Pancreas (tissue), 10 donors: ENCODE measurements at regions not wholly inside any gene's neighbourhood (a gene's known extent, or its start where the extent isn't known, plus 50 kb on each side); places are given as distances from the start of the nearest gene placed in this dataset.

Experiments used
- ATAC-seq, 4 donors: fragments of 200-7000 bp; cut with Tn5 transposase; one replicate each; pipeline versions ENCODE4 v1.8.0 to v1.9.1; 2020; ENCODE audit warnings: mild to moderate bottlenecking in 4 of 4, moderate library complexity in 4 of 4
- DNase-seq, 6 donors: peaks; one replicate each; pipeline ENCODE4 v3.0.0-alpha.2; 2020
- FAIRE-seq: peaks from 2 replicates; lab custom pipeline; 2012; peaks lifted over from hg19 to GRCh38; lab: Jason Lieb, UNC
- H3K27ac ChIP-seq, 4 donors: fragments of 200-600 bp; sonication (generic); 1 replicate in 3 of 4; 2 replicates in 1 of 4; pipeline versions ENCODE4 v1.5.0 to v1.8.0; 2020
- H3K27me3 ChIP-seq, 4 donors: fragments of 200-600 bp; one replicate each; pipeline ENCODE4 v1.8.0; 2021
- H3K36me3 ChIP-seq, 3 donors: fragments of 200-600 bp; sonication (generic) in 1 of 3; one replicate each; pipeline versions ENCODE4 v1.5.0 to v1.8.0; 2020 to 2021
- H3K4me1 ChIP-seq, 3 donors: fragments of 200-600 bp; one replicate each; pipeline ENCODE4 v1.8.0; 2021
- H3K4me3 ChIP-seq, 4 donors: fragments of 200-600 bp; sonication (generic) in 2 of 4; one replicate each; pipeline versions ENCODE4 v1.5.0 to v1.8.0; 2020 to 2021
- H3K9me3 ChIP-seq, 4 donors: fragments of 200-600 bp; one replicate each; pipeline ENCODE4 v1.8.0; 2021
- CTCF ChIP-seq, 4 donors: fragments of 200-600 bp; sonication (generic) in 3 of 4; IDR thresholded peaks; one replicate each; pipeline versions ENCODE4 v1.5.0 to v1.8.0; 2021; ENCODE audit warnings: antibody characterized with exemption in 4 of 4
- WGBS, 2 donors: extraction: QIAGEN DNeasy Blood & Tissue Kit; methylation state at CpG; one replicate each; pipeline ENCODE4 v1.1.7; 2013; 5-methylcytosine and 5-hydroxymethylcytosine counted together
- intact Hi-C, 3 donors: fragments of 100-400 bp; cut with DNase I; formaldehyde crosslinking; loops; one replicate each; pipeline versions ENCODE4 v1.11.1 to v1.14.2; 2022
- donor health status: healthy with polysubstance abuse.
- donor health status: DM: no; HTN: no; CAD: no; lungs with moderate emphysema.
- donor health status: DM: no; HTN: no; CAD: no.
- donor health status: control.
- donor health status: control.
- donor health status: Bipolar disorder and iron deficiency.
- donor health status: DM: yes; HTN: yes; CAD: no.
- donor health status: DM: no; HTN: no; CAD: no.
- donor health status: DM: no; HTN: no; CAD: no.
- donor health status: DM: yes; HTN: yes; CAD: no.

DNA sequence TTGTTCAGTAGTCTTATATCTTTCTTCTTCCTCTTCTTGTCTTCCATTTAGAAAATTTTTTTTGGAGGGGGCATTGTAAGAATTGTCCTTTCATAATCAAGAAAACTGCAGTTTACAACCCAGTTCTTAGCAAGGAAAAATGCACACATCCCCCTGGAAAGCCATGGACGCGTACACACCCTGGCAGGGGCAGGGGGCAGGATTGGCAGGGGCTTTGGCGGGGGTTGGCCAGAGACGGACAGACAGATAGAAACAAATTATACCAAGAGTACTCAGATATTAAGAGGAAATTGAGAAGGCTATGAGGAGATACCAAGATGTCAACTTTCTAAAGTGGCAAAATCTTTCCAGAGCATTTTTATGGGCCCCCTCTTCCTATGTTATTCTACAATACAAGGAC lies 322.5 kb upstream of the CPXCR1 start:
- WGBS, 2 donors = 60 to 67% methylated on average over 4 of the region's 4 CpGs
- intact Hi-C loops = no loop called here
- no peaks in the 10 kb centered on the region for H3K9me3 ChIP-seq
- H3K27ac ChIP-seq = no peak overlapping the region
- H3K4me3 ChIP-seq = no peak overlapping the region
- no peaks in the 10 kb centered on the region for H3K36me3 ChIP-seq
- H3K4me1 ChIP-seq = no peaks in the 10 kb centered on the region
- no peak for TF ChIP-seq CTCF (IDR thresholded peaks at IDR 0.05)
- DNase-seq (no peak), ATAC-seq (no peak), FAIRE-seq (no peak)
- H3K27me3 ChIP-seq = peaks cover 0 to 5% (median 0%) of the 10 kb centered on the region in 4 donors

DNA sequence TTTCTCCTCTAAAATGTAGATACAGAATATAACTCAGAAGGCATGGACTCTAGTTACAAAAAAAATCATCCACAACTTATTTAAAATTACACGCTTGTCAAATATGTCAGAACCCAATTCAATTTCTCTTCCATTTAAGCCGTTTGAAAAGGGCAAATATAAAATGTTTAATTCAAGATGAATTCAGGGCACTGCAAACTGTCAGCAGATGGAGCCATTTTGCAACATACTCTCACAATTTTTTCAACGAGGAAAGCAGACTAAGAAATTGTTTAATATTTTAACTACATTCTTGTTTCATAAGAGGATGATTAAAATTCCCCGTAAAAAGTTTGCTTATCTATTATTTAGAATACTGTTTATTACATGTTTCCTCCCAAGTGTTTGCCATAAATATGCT lies 321.3 kb upstream of the CPXCR1 start:
- TF ChIP-seq CTCF (IDR thresholded peaks at IDR 0.05) = no peak
- Histone ChIP-seq H3K27ac (no peak overlapping the region), H3K27me3 (peaks cover 0 to 5% (median 0%) of the 10 kb centered on the region in 4 donors), H3K9me3 (no peaks in the 10 kb centered on the region), H3K36me3 (no peaks in the 10 kb centered on the region), H3K4me1 (no peaks in the 10 kb centered on the region), H3K4me3 (no peak overlapping the region)
- peak; percentile 65 for FAIRE-seq
- intact Hi-C loops = no loop called here
- no peak for DNase-seq
- ATAC-seq = no peak
- WGBS, 2 donors = 9 to 19% methylated on average over 4 of the region's 4 CpGs

DNA sequence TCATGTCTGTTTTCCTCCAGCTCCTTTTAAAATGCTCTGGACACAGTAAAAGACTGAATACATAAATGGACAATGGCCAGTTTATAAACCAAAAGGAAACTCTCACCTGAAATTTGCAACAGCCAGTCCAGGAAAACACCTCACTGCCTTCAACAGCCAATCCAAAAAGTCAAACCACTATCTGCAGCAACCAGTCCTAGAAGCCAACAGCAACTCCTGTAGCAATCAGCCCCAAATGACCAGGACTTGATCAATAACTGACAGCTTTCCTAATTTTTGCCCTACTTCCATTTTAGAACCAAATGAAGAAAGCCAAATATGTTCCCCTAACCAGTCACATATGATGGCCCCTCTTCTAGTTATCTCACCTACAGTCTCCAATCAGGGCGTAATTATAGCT lies 309.5 kb upstream of the CPXCR1 start:
- peaks cover 0 to 15% (median 0%) of the 10 kb centered on the region in 4 donors for H3K27me3 ChIP-seq
- ATAC-seq (no peak), DNase-seq (no peak), FAIRE-seq (no peak)
- no peak overlapping the region for H3K27ac ChIP-seq
- intact Hi-C loops = no loop called here
- 31 to 42% methylated on average over 1 of the region's 1 CpG for WGBS, 2 donors
- H3K4me3 ChIP-seq = no peak overlapping the region
- no peak for TF ChIP-seq CTCF (IDR thresholded peaks at IDR 0.05)
- no peaks in the 10 kb centered on the region for H3K36me3 ChIP-seq
- no peaks in the 10 kb centered on the region for H3K9me3 ChIP-seq
- no peaks in the 10 kb centered on the region for H3K4me1 ChIP-seq

DNA sequence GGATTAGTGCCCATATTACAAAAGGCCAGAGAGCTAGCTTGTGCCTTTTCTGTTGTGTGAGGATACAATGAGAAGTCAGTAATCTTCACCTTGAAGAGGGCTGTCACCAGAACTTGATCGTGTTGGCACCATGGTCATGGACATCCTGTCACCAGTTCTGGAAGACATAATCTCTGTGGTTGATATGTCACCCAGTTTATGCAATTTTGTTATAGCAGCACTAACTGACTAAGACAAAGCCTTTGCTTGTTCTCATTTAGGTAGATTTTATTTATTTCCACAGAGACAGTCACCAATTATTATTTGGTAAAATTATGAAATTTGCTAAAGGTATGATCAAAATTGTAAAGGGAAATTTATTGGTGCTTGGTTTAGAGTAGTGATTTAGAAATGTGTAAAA lies 308.8 kb upstream of the CPXCR1 start:
- FAIRE-seq = no peak

GRCh38 chrX:88439935-88440334 lies 307.1 kb upstream of the CPXCR1 start:
- no peak for FAIRE-seq
- H3K27ac ChIP-seq = no peak overlapping the region

More for the DNA sequence above, 308.8 kb upstream of the CPXCR1 start:
- TF ChIP-seq CTCF (IDR thresholded peaks at IDR 0.05) = no peak
- peaks cover 0 to 15% (median 0%) of the 10 kb centered on the region in 4 donors for H3K27me3 ChIP-seq
- no peak overlapping the region for H3K27ac ChIP-seq
- no peaks in the 10 kb centered on the region for H3K9me3 ChIP-seq
- intact Hi-C loops = no loop called here
- DNase-seq = no peak
- no peak overlapping the region for H3K4me3 ChIP-seq
- no peak for ATAC-seq
- no peaks in the 10 kb centered on the region for H3K36me3 ChIP-seq
- no peaks in the 10 kb centered on the region for H3K4me1 ChIP-seq
- 43 to 76% methylated on average over 1 of the region's 1 CpG for WGBS, 2 donors

More at GRCh38 chrX:88439935-88440334, 307.1 kb upstream of the CPXCR1 start:
- TF ChIP-seq CTCF (IDR thresholded peaks at IDR 0.05) = no peak
- DNase-seq (no peak), ATAC-seq (no peak)
- H3K36me3 ChIP-seq = no peaks in the 10 kb centered on the region
- H3K9me3 ChIP-seq = no peaks in the 10 kb centered on the region
- H3K27me3 ChIP-seq = peaks cover 0 to 15% (median 0%) of the 10 kb centered on the region in 4 donors
- intact Hi-C loops = no loop called here
- H3K4me3 ChIP-seq = no peak overlapping the region
- no peaks in the 10 kb centered on the region for H3K4me1 ChIP-seq
